IMR-90 (cell line): ENCODE measurements at regions not wholly inside any gene's neighbourhood (a gene's known extent, or its start where the extent isn't known, plus 50 kb on each side); places are given as distances from the start of the nearest gene placed in this dataset.
A peak's percentile ranks its signal among the peaks of the same experiment; 100 is the strongest.

ENCODE experiments used
- ATAC-seq: fragments of 200-7000 bp; cut with Tn5 transposase; 2 replicates; pipeline ENCODE4 v1.9.1; 2020; ENCODE audit warnings: low read depth, mild to moderate bottlenecking, moderate library complexity
- BruUV-seq: library from RNA; stranded (reverse); fragments of 400-500 nt; replicated peaks from 2 replicates; lab custom pipeline; 2021; lab: Mats Ljungman, UMichigan
- CTCF ChIA-PET: fragments of 300-600 bp; formaldehyde crosslinking; extraction: SDS; loops from one replicate; lab custom pipeline; 2021; ENCODE audit warnings: antibody characterized with exemption; lab: Yijun Ruan, JAX
- POLR2A ChIA-PET: fragments of 300-600 bp; sonication (Branson Sonifier 250); formaldehyde crosslinking; loops from one replicate; lab custom pipeline; 2022; ENCODE audit warnings: antibody characterized with exemption; ENCODE audit not compliant: unreplicated experiment; lab: Charles Lee
- DNase-seq: peaks from one replicate; pipeline ENCODE4 v3.0.0; 2013
- H2AFZ ChIP-seq: replicated peaks from 2 replicates; pipeline ENCODE3; 2013; ENCODE audit warnings: low read length, mild to moderate bottlenecking; ENCODE audit not compliant: poor library complexity
- H2AK5ac ChIP-seq: 2 replicates; pipeline ENCODE4 v1.6.1; 2013; ENCODE audit warnings: low read depth, low read length, inconsistent platforms
- H2AK9ac ChIP-seq: replicated peaks from 2 replicates; pipeline ENCODE3; 2013; ENCODE audit warnings: mild to moderate bottlenecking, low read depth, low read length, moderate library complexity; ENCODE audit not compliant: poor library complexity
- H2BK120ac ChIP-seq: 2 replicates; pipeline ENCODE4 v1.6.1; 2013; ENCODE audit warnings: low read depth, low read length, inconsistent platforms
- H2BK15ac ChIP-seq: 3 replicates; pipeline ENCODE4 v1.6.1; 2013; ENCODE audit warnings: low read depth, low read length, inconsistent platforms
- H2BK20ac ChIP-seq: 2 replicates; pipeline ENCODE4 v1.6.1; 2013; ENCODE audit warnings: low read depth, mild to moderate bottlenecking, inconsistent platforms, low read length, moderate library complexity
- H2BK5ac ChIP-seq: 2 replicates; pipeline ENCODE4 v1.6.1; 2013; ENCODE audit warnings: mild to moderate bottlenecking, low read depth, low read length, inconsistent platforms; ENCODE audit not compliant: poor library complexity, severe bottlenecking
- H3K14ac ChIP-seq: replicated peaks from 2 replicates; pipeline ENCODE4 v1.6.1; 2013; ENCODE audit warnings: low read depth, low read length, inconsistent platforms
- H3K18ac ChIP-seq: 2 replicates; pipeline ENCODE4 v1.6.1; 2013; ENCODE audit warnings: low read depth, low read length, control low read depth
- H3K23ac ChIP-seq: 2 replicates; pipeline ENCODE4 v1.6.1; 2013; ENCODE audit warnings: low read depth, low read length, inconsistent platforms
- H3K27ac ChIP-seq: 2 replicates; pipeline ENCODE4 v1.5.1; 2013; ENCODE audit warnings: mild to moderate bottlenecking, control low read depth, low read length; ENCODE audit not compliant: insufficient read depth
- H3K27me3 ChIP-seq: 2 replicates; pipeline ENCODE4 v1.6.1; 2013; ENCODE audit warnings: low read length; ENCODE audit not compliant: control insufficient read depth, insufficient read depth
- H3K36me3 ChIP-seq: 2 replicates; pipeline ENCODE4 v1.6.1; 2013; ENCODE audit warnings: low read length, mixed read lengths; ENCODE audit not compliant: control insufficient read depth, insufficient read depth
- H3K4ac ChIP-seq: 2 replicates; pipeline ENCODE4 v1.6.1; 2013; ENCODE audit warnings: low read depth, low read length, inconsistent platforms
- H3K4me1 ChIP-seq: 2 replicates; pipeline ENCODE4 v1.6.1; 2013; ENCODE audit warnings: low read length, mixed read lengths; ENCODE audit not compliant: control insufficient read depth, insufficient read depth
- H3K4me2 ChIP-seq: 2 replicates; pipeline ENCODE4 v1.6.1; 2013; ENCODE audit warnings: low read depth, mild to moderate bottlenecking, control low read depth, low read length, moderate library complexity
- H3K4me3 ChIP-seq: 2 replicates; pipeline ENCODE4 v1.5.1; 2013; ENCODE audit warnings: low read depth, mild to moderate bottlenecking, control low read depth, low read length, moderate library complexity; ENCODE audit not compliant: insufficient read depth
- H3K56ac ChIP-seq: 2 replicates; pipeline ENCODE4 v1.6.1; 2013; ENCODE audit warnings: low read length, inconsistent platforms; ENCODE audit not compliant: insufficient read depth; ENCODE audit errors: extremely low read depth
- H3K79me1 ChIP-seq, 2 experiments: 2 replicates each; pipeline ENCODE4 v1.6.1; 2013; ENCODE audit warnings: low read length in 2 of 2, inconsistent platforms in 1 of 2, low read depth in 1 of 2
- H3K9ac ChIP-seq: 2 replicates; pipeline ENCODE4 v1.6.1; 2013; ENCODE audit warnings: low read depth, low read length, control low read depth
- H3K9me1 ChIP-seq: 2 replicates; pipeline ENCODE4 v1.6.1; 2013; ENCODE audit warnings: low read length, inconsistent platforms; ENCODE audit not compliant: insufficient read depth
- H3K9me3 ChIP-seq: 2 replicates; pipeline ENCODE4 v1.6.1; 2013; ENCODE audit warnings: low read length; ENCODE audit not compliant: control insufficient read depth, insufficient read depth
- H4K20me1 ChIP-seq: 2 replicates; pipeline ENCODE4 v1.6.1; 2013; ENCODE audit warnings: low read length, inconsistent platforms; ENCODE audit not compliant: insufficient read depth
- H4K5ac ChIP-seq: 2 replicates; pipeline ENCODE4 v1.6.1; 2013; ENCODE audit warnings: mild to moderate bottlenecking, low read depth, low read length, control low read depth
- H4K8ac ChIP-seq, 2 experiments: 2 replicates each; pipeline ENCODE4 v1.6.1; 2013; ENCODE audit warnings: low read depth in 2 of 2, low read length in 2 of 2, control low read depth in 1 of 2, inconsistent platforms in 1 of 2
- H4K91ac ChIP-seq: 2 replicates; pipeline ENCODE4 v1.6.1; 2013; ENCODE audit warnings: low read depth, low read length, inconsistent platforms; ENCODE audit not compliant: insufficient read depth
- CHD1 ChIP-seq: IDR thresholded peaks from 2 replicates; pipeline ENCODE4 v1.6.1; 2012; ENCODE audit warnings: low read depth, low read length, improper control_type of control experiment
- MAFK ChIP-seq: IDR thresholded peaks from 2 replicates; pipeline ENCODE4 v1.6.1; 2012; ENCODE audit warnings: low read depth, low read length, improper control_type of control experiment
- WGBS, 2 experiments: methylation state at CpG; one replicate each; pipeline versions ENCODE4 v1.1.5 to v1.1.7; 2013; ENCODE audit warnings: missing lambda C conversion rate in 2 of 2; ENCODE audit not compliant: insufficient read length in 1 of 2; ENCODE audit errors: extremely low coverage in 2 of 2; 5-methylcytosine and 5-hydroxymethylcytosine counted together
- dilution Hi-C: fragments of 300-500 bp; cut with HindIII; formaldehyde crosslinking; loops from one replicate; pipeline ENCODE4 v1.14.3; 2018; ENCODE audit warnings: low sequenced_read_pairs; ENCODE audit not compliant: unreplicated experiment
- in situ Hi-C: fragments of 300-500 bp; cut with MboI; formaldehyde crosslinking; loops from 3 replicates; pipeline ENCODE4 v1.14.3; 2019; ENCODE audit warnings: low sequenced_read_pairs, inconsistent platforms, mixed read lengths
- intact Hi-C: fragments of 100-400 bp; cut with micrococcal nuclease; formaldehyde crosslinking; loops from 2 replicates; pipeline ENCODE4 v1.10.0; 2022

DNA sequence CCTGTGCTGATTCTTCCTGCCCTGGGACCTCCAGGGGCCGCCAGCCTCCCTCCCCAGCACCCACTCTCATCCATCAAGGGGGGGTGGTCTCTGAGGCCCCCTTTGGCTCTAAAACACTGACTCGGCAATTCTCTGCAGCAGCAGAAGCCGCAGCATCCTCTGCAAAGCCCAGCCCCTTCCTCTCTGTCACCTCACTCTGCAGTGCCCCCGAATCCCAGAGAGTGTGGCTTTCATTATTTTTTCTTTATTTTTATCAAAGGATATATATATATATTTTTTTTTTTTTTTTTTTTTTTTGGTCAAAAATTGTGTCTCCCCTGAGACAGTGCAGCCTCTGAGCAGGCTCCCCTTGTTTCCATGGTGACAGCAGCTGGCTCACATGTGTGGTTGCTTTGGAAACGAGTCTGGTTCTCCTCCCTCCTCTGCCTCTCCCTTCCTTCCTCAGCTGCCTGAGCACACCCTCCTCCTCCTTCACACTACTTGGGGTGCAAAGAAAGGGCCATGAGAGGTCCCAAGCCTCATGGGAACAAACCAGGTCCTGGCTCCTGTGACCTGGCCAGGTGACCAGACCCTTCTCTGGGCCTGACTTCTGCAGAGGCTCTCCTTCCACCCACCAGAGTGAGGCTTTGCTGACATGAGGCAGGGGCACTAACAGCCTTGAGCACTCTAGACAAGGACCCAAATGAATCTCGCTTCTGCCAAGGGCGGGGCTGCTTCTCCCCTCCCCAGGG lies 100.5 kb downstream of the LRRC74A start:
- Histone ChIP-seq H3K79me1 (0 out of 4 replicates have a peak, but pooled peaks cover 0 to 4% of the 10 kb centered on the region in 2 experiments), H4K8ac (no peak overlapping the region; a peak in 1 of 4 replicates), H3K9me3 (no peaks in the 10 kb centered on the region), H3K4me3 (no peak overlapping the region), H3K9ac (no peak overlapping the region), H3K18ac (no peak overlapping the region), H3K4ac (peak overlapping the region; percentile 41), H2BK5ac (no peak overlapping the region), H3K56ac (no peak overlapping the region), H3K36me3 (no peaks in the 10 kb centered on the region), H4K20me1 (no peaks in the 10 kb centered on the region), H3K4me1 (peaks cover 25% of the 10 kb centered on the region), H3K23ac (no peak overlapping the region), H3K9me1 (peaks cover 27% of the 10 kb centered on the region), H2AK5ac (peak overlapping the region; percentile 78; the same call in 1 of the 2 replicates), H3K27me3 (no peaks in the 10 kb centered on the region), H4K5ac (no peak overlapping the region), H2BK120ac (peak overlapping the region; percentile 10; the same call in 1 of the 2 replicates), H2BK20ac (no peak overlapping the region; the same call in 1 of the 2 replicates), H3K4me2 (no peak overlapping the region), H2AFZ (peak overlapping the region; percentile 70), H2AK9ac (no peak overlapping the region), H4K91ac (no peak overlapping the region), H3K27ac (no peak overlapping the region), H3K14ac (peak overlapping the region; percentile 2; the same call in 1 of the 2 replicates), H2BK15ac (no peak overlapping the region; the same call in 2 of the 3 replicates)
- BruUV-seq = no TSS peak
- in situ Hi-C loops = no loop called here
- POLR2A ChIA-PET = no interaction called here
- no CpG with 5 or more reads among the region's 7 CpGs for WGBS, 2 experiments
- CTCF ChIA-PET = no interaction called here
- DNase-seq (peak; percentile 58), ATAC-seq (peak; percentile 61)
- dilution Hi-C loops = no loop called here
- TF ChIP-seq CHD1 = no peak
- TF ChIP-seq MAFK = peak; percentile 78
- intact Hi-C loops = no loop called here
